ENCODE measurements at regions not wholly inside any gene's neighbourhood (a gene's known extent, or its start where the extent isn't known, plus 50 kb on each side); places are given as distances from the start of the nearest gene placed in this dataset.
A peak's percentile ranks its signal among the peaks of the same experiment; 100 is the strongest.
"Not testable (repeated sequence)": the region's sequence is repeated elsewhere in the genome, so short reads cannot be mapped to it uniquely, and the experiment has no call there.

- DNase-seq: not testable (repeated sequence)
Observed at GRCh38 chr2:38482710-38483109, 105.6 kb upstream of the ATL2 start.

DNA sequence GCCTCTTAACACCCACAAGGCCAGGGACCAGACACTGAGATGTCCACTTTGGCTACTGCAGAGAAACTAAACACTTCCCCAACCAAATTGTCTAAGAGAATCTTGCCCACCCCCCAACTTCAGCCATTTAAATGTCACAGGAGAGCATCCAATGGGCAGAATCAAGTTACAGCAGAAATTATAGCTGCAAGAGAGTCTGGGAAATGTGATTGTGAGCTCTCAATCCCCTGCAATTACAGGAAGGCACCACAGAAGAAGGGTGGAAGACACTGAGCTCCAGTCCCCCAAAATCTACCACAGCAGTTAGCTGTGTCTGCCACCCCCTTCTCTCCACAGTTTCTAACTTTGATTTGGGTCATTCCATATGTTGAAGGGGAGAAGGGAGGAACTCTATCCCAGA, 103.5 kb upstream of the ATL2 start:
- no peak for DNase-seq

DNA sequence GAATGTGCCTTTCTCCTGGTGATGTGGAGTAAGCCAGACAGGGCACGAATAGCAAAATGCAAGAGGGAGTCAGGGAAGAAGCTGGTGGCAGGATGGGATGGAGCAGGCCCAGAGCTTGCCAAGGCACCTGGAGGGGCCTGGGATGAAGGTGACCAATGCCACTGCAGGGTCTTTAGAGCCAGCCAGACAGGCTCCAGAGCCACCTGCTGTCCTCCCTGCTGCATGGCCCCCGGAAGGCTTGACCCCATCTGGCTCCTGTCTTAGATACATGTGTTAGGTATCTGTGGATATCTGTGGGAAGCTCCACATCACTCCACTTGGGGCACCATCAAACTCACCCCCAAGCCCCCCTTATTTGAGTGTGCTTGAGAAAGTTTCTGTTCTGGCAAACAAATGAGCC, 99.9 kb upstream of the ATL2 start:
- DNase-seq: no peak

- no peak for DNase-seq
Observed at GRCh38 chr2:38475567-38475881, 98.5 kb upstream of the ATL2 start.

- no peak for DNase-seq
Observed at GRCh38 chr2:38474715-38475566, 97.9 kb upstream of the ATL2 start.

DNA sequence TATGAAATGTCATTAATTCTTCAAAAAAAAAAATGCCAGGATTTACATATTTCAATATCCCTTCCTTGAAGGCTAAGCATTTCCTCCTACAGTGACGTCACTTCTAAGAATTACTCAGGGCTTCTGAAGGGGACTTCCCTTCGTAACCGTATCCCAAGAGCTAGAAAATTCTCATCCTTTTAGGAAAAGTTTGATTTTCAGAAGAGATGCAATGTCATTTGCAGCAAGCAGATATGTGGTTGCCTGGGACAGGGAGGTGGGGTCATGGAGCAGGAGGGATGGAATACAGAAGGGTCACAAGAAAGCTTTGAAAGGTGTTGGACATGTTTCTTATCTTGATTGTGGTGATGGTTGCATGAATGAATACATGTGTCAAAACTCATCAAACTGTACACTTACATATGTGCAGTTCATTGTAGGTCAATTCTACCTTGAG, 97.0 kb upstream of the ATL2 start:
- no peak for DNase-seq

DNA sequence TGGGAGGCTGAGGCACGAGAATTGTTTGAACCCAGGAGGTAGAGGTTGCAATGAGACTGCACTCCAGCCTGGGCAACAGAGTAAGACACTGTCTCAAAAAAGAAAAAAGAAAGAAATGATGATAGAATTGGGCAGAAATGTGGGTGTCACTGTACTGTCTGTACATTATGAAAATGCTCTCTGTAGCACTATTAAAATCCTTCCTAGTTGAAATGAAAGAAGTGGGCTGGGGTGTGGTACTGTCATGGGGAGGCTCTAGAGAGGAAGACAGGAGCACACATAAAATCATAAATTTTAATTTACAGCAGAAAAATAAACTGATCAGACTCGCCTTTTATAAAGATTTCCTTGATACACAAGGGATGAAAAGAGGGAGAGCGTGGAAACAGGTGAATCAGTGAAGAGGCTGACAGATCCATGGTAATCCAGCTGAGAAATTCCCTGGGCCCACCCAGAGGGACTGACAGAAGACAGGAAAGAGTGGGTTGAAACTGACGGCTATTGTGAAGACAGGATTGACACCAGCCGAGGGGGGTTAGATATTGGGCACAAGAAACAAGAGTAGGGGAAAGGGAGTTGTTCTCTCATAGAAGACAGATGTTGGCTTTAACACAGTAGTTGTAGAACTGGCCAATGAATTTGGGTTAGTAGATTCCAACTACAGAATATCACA, 96.4 kb upstream of the ATL2 start:
- DNase-seq: no peak

DNA sequence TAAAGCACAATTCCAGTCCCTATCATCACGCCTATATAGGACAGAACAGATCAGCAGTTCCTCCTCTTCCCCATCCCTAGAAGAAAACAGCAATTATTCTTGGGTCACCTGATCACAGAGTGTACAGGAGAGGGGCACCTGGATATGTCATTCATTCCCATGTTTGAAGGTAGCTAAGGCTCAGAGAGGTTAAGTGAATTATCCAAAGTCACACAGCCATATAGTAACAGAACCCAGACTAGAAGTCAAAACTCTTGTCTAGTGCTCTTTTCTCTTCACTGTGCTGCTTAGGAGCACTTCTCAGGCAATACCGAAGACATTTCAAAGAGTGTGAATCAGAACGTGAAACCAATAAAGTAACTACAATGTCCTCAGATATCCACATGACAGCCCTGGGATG, 93.0 kb upstream of the ATL2 start:
- no peak for DNase-seq

DNA sequence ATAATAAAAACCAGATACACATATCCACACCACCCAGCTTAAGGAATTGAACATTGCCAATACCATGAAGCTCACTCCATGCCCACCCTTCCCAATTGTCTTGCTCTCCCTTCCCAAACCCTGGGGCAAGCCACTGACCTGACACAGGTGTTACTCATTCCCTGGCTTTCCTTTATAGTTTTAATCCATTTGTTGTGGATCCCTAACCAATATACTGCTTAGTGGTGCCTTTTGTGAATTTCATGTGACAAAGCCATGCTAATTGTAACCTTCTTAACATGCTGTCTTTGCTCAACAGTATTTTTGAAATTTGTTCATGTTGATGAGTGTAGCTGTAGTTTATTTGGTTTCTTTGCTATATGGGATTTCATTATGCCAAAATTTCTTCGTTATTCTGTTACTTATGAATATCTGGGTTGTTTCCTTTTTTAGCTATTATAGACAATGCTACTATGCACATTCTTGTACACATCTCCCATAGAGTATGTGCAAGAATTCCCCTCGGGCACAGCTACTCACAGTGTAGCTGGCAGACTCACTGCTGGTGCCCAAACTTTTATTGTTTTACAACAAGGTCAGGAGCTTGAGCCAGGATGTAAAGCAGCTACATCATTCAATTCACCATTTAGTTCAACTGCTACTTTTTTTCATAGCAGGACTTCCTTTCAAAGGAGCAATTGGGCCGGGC, 90.8 kb upstream of the ATL2 start:
- DNase-seq: no peak

GRCh38 chr2:38466876-38467767, 90.0 kb upstream of the ATL2 start:
- DNase-seq: no peak

DNA sequence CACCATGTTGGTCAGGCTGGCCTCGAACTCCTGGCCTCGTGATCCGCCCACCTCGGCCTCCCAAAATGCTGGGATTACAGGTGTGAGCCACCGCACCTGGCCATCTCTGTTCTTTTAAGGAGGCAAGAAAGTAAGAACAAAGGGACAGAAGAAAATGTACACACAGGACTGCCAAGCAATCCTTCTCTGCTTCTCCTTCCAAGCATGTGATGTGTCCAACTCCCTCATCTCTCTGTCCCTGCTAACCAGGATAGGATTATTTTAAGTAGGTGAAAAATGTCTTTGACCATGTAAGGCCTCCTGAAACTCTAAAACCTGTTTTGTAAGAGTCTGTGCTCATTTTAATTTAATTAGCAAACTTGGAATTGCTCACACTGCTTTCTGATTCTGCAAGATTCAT, 89.3 kb upstream of the ATL2 start:
- no peak for DNase-seq

GRCh38 chr2:38465789-38466127, 88.7 kb upstream of the ATL2 start:
- DNase-seq: peak; percentile 36

DNA sequence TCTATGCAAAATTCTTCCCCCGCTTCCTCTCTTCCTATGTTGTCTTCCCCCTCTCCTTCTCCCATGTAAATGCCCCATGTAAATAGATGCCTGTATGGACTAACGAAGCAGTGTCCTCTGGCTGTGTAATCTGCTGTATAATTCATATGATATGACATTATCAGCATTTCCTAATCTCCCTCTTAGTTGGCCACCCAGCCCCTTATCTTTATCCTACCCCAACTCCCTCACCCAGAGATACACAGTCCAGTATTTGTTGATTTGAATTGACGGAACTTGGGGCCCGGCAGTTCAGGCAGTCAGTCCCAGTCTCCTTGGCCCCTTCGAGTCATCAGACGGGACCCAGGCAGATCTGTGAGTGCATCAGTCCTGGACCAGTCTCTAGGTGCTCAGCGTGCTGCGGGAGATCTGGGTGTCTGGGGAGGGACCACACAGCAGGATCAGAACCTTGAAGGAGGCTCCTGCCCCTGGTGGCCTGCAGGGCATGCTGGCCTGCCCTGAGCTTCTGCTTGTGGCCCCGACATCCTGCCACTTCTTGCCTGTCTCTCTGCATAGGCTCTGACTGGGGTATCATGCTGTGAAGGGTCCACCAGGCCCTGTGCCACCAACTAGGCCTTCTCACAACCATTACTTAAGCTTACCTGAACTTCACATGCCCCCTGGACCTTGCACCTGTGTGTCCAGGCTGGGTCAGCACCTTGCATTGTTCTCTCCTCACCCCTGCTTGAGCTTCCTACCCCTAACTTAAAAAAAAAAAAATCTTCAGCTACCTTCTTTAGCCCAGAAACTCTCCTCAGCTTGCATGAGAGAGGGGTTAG, 88.1 kb upstream of the ATL2 start:
- DNase-seq: no peak

GRCh38 chr2:38463752-38464151, 86.7 kb upstream of the ATL2 start:
- no peak for DNase-seq

- DNase-seq: peak; percentile 55
Observed at GRCh38 chr2:38462121-38462661, 85.1 kb upstream of the ATL2 start.

DNA sequence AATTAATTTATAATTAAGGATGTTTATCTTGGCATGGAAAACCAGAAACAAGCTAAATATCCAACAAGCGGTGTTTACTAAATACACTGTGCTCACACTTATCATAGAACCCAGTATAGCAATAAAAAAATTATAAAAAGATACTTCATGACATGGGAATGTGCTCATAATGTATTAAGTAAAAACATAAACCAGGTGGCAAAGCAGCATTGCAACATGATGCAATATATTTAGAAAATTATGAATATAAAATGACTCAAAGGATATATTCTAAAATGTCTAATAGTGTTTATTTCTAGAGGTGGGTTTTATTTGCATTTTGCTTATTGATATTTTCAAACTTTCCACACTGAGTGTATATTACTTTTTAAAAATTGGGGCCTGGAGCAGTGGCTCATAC, 84.4 kb upstream of the ATL2 start:
- no peak for DNase-seq

DNA sequence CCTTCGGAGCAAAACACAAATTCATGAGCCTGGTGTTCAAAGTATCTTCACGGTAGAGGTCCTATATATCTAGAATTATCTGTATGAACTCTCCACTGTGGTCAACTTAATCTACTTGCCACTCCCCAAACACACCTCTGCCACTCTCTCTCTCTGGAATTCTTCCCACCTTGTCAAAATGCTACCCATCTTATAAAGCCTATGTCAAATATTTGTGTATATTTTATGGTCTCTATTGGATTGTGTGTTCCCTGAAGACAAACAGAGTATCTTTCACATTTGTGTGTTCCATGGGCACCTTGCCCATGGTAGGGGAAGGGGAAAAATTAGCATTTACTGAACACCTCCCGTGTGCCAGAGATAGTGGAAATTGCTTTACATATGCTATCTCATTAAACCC, 83.2 kb upstream of the ATL2 start:
- no peak for DNase-seq

DNA sequence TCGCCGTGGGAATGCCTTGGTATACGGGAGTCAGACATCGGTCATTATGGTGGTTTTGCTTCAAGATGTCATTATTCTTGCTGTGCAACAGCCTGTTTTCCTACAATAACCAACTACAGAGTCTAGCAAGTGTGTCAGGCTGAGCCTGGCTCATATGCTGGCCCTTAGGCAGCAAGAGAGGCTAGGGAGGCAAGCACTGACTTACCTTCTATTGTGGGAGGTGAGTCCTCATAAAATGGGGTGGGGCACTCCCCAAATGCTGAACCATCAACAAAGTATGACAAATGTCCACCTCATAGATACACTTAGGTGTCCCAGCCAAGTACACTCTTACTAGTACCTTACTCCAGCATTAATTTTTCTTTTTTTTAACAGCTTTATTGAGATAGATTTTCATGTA, 77.0 kb upstream of the ATL2 start:
- DNase-seq: no peak

- not testable (repeated sequence) for DNase-seq
Observed at GRCh38 chr2:38451778-38452177, 74.7 kb upstream of the ATL2 start.

DNA sequence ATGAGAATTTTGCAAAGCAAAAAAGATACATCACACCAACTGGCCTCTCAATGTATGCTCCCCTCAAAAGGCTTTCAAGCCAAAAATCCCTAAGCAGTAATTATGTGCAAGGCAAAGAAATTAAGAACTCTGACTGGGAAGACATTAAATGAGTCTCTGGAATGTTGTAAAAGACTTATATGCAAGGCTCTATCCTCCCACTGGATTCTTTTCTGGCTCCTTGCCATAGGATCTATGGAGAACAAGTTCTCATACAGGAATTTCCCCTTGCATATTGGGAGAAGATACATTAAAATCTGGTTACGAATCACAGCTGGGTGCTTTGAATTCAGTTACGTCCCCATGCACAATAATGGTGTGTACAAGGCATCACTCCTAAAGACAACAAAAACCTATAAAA, 73.4 kb upstream of the ATL2 start:
- DNase-seq: no peak

- no peak for DNase-seq
Observed at GRCh38 chr2:38448692-38449410, 71.8 kb upstream of the ATL2 start.

Data from RPMI8226 (cell line).